ENCODE measurements at regions not wholly inside any gene's neighbourhood (a gene's known extent, or its start where the extent isn't known, plus 50 kb on each side); places are given as distances from the start of the nearest gene placed in this dataset.
A peak's percentile ranks its signal among the peaks of the same experiment; 100 is the strongest.

GRCh38 chr1:221919743-221920142 is 177.9 kb upstream of the DUSP10 start:
- DNase-seq (ENCODE audit: low spot score), result no peak

- DNase-seq (ENCODE audit: low spot score), result no peak
Measured at GRCh38 chr1:221919341-221919740, 177.5 kb upstream of the DUSP10 start.

DNA sequence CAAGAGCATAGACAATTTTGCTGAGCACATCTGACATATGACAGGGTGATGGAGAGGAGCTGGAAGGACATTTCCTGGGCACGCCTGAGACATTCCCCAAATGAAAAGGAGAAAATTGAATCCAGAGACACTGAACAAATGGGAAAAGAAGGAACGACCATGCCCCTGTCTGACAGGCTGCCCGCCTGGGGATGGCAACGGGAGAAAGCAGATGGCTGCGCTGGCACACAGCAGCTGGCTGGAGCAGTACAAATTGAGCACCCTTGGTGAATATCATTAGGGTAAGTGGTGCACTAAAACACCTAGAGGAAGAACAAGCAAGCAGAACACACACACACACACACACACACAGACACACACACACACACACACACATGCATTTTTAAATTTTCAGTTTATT is 174.3 kb upstream of the DUSP10 start:
- no peak for DNase-seq (ENCODE audit: low spot score)

DNA sequence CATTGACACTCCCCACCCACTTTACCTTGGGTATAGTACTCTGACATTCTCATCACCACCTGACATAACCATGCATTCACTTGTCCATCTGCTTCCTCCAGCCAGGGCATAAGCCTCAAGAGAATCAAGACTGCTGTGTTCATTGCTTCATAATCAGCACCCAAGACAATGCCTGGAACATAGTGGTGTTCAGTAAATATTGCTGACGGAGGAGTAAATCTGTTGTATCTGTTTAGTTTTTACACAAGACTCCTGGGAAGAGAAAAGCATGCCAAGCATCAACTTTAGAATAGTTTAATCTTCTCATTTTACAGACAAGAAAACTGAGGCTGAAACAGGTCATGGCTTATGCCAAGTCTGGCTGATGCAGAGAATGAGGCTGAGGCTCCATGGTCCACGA is 173.9 kb upstream of the DUSP10 start:
- DNase-seq (ENCODE audit: low spot score), result no peak

DNA sequence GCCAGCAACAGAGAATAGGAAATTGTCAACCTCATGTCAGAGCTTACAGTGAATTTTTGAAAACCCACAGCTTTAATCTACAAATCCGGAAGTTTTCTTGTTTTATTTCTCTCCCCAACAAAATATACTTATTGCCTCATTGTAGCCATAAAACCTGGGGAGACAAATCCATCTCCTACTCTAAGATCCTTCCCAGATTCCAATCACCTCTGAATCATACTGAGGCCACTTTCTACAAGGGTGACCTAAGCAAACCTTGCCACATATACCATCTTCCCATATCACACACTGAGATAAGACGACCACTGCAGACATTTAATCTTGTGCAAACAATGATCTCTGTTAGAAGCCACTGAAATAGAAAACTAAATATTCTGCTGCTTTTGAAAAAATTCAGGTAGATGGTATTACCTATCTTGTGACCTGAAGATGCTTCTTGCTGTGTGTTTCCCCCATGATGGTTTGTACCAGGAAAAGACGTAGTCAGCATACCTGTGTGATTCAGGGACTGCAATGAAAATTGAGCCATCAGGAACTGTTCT is 171.5 kb upstream of the DUSP10 start:
- no peak for DNase-seq (ENCODE audit: low spot score)

GRCh38 chr1:221912230-221912629 is 170.3 kb upstream of the DUSP10 start:
- no peak for DNase-seq (ENCODE audit: low spot score)

DNA sequence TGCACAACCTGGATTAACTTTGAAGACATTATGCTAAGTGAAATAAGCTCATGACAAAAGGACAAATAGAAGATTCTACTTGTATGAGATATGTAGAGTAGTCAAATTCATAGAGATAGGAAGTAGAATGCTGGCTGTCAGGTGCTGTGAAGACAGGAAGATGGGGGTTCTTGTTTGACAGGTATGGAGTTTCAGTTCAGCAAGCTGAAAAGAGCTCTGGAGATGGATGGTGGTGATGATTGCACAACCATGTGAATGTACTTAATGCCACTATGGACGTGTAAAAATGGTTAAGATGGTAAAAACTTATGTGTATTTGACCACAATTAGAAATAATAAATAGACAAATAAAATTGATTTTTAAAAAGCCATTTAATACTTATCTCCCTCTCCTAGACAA is 169.8 kb upstream of the DUSP10 start:
- no peak for DNase-seq (ENCODE audit: low spot score)

- no peak for DNase-seq (ENCODE audit: low spot score)
Measured at GRCh38 chr1:221910222-221910621, 168.3 kb upstream of the DUSP10 start.

- no peak for DNase-seq (ENCODE audit: low spot score)
Measured at GRCh38 chr1:221908573-221908972, 166.7 kb upstream of the DUSP10 start.

DNA sequence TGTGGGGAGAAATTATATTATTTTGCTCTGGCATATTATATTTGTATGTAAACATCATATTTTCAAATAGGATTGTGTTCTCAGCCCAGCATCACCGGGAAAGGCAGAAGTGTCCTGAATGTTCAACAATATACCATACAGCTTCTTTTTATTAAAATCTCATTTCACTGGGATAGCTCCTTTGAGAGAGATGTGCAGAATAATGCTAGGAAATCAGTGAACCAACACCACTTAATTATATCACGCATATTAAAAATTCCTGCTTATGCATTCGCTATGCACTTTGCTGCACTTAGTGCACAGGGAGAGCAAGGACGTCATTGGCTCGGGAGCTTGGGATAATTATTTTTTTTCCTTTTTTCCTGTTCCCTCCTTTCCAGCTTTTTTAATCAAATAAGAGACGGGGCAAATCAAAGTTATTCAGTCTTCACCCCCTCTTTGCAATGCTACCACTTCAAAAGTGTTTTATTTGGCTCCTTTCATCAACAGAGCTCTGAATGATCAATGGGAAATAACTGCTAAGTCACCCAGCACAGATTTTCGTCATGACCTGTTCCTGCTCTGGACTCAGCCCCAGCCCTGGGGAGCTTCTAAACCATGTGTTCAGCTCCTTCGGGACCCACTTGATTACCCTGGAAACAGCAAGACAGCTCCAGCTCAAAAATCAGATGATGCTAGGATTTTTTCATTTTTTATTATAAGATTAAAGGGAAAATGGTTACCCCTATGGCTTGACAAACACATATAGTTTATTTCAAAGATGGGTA is 165.5 kb upstream of the DUSP10 start:
- DNase-seq (ENCODE audit: low spot score), result no peak

- DNase-seq (ENCODE audit: low spot score), result no peak
Measured at GRCh38 chr1:221905802-221906201, 163.9 kb upstream of the DUSP10 start.

GRCh38 chr1:221904319-221904718 is 162.4 kb upstream of the DUSP10 start:
- DNase-seq (ENCODE audit: low spot score), result no peak

DNA sequence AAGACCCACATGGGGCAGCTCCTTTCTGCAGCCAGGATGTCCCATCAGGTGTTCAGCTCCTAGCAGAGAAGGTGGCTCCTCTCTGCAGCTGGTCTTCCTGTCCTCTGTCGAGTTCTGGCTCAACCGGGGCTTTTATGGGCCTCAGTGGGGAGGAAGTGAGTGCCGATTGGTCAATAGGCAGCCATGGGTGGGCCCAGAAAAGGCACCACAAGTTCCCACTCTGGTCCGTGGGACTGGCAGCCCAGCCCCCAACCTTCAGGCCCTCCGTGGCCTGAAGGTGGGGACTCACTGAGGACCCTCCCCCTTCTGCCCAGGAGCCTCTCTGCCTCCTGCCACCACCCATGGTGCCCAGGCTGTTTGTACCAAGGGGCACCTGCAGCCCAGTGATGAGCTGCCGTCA is 161.7 kb upstream of the DUSP10 start:
- no peak for DNase-seq (ENCODE audit: low spot score)

DNA sequence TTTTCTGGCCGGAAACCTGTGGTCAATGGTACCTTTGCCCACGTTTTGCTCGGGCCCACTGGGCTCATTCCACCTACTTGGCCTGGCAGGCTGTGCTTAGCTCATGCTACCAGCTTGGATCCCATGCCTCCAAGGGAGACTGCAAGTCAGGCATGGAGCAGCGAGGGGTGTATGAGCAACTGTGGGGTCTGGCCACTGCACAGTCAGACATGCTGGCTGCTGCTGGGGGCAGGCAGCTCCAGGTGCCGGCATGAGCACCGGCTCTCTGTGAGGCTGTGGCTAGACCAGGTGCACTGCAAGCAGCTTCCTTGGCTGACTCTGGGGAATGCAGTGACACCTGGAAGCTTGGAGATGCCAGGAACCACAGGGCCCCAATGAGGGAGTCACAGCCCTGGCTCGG is 161.1 kb upstream of the DUSP10 start:
- DNase-seq (ENCODE audit: low spot score), result no peak

GRCh38 chr1:221900678-221901077 is 158.8 kb upstream of the DUSP10 start:
- no peak for DNase-seq (ENCODE audit: low spot score)

- DNase-seq (ENCODE audit: low spot score), result no peak
Measured at GRCh38 chr1:221897321-221897721, 155.4 kb upstream of the DUSP10 start.

DNA sequence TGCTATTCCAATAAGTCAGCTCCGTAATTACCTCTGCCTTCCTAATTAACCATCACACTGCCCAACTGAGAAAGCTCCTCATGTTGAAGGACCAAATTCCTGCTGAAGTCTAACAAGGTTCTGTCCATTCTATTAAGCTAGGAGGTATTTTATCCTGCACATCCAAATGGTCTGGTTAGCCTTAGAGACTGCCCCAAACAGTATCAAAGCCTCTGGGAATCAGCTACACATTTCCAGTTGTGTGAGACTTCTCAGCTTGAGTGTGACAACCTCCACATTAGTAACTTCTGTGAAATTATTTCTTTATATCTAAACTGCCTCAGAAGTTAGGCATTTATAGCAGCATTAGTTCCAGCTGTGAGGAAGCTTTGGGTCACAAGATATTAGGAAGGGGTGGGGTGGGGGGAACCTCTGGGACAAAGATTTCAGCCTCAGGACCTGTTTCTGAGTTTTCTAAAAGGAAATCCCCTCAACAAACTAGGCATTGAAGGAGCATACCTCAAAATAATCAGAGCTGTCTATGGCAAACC is 150.5 kb upstream of the DUSP10 start:
- no peak for DNase-seq (ENCODE audit: low spot score)

DNA sequence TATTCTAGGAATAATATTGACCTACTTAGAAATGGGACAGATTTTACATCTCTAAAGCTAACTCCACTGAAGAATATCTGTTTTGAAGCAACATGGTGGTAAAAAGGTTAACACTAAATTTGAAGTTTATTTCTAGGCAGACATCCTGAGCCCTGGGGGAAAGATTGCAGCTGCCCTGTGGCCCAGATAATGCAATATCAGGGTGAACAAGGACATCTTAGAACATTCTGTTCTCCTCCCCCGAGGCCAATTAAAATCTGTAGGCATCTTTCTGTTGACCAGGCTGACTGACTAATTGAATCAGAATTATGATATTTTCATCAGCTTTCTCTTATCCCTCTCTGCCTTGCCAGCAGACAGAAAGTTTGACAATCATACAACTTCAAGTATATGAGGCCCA is 149.8 kb upstream of the DUSP10 start:
- no peak for DNase-seq (ENCODE audit: low spot score)

GRCh38 chr1:221888801-221889200 is 146.9 kb upstream of the DUSP10 start:
- no peak for DNase-seq (ENCODE audit: low spot score)

DNA sequence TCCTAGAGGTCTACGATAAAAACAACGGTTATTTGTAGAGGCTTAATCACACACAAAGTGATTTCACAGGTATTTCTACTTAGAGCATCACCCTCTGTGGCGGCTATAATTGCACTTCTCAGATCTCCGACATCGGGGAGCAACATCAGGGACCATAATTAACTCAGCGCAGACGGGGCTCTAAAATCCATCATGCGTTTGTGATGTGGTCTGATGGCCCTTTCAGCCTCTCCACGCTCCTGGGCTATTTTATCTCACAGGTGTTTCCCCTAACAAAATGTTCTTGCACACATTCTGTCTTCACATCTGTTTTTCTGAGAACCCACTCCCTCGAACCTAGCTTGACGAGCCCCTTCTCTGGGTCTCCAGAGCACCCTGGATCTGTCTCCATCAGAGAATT is 146.3 kb upstream of the DUSP10 start:
- no peak for DNase-seq (ENCODE audit: low spot score)

GRCh38 chr1:221887758-221888157 is 145.9 kb upstream of the DUSP10 start:
- no peak for DNase-seq (ENCODE audit: low spot score)

DNA sequence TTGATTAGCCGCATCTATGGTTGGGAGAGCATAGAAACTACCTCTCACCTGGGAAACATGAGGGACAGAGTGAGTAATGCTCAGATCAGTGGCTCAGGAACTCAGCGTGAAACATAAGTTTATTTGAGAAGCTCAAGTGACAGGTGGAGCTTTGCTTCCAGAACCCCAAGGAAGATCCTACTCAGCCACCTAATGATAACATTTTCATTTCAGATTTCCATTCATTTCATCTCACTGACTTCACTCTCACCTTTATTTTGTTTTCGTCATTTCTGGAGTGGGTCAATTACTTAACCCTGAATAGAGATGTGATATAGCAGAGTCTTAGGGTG is 145.5 kb upstream of the DUSP10 start:
- no peak for DNase-seq (ENCODE audit: low spot score)

GRCh38 chr1:221886743-221887414 is 145.0 kb upstream of the DUSP10 start:
- peak; percentile 40 for DNase-seq (ENCODE audit: low spot score)

All from HT-29 (cell line).